Skeletal muscle satellite cell (primary cell): ENCODE measurements at regions not wholly inside any gene's neighbourhood (a gene's known extent, or its start where the extent isn't known, plus 50 kb on each side); places are given as distances from the start of the nearest gene placed in this dataset.

ENCODE experiments used
- H3K27me3 ChIP-seq: 2 replicates; pipeline ENCODE4 v1.7.0; 2013; ENCODE audit warnings: low read length; ENCODE audit not compliant: control insufficient read depth, insufficient read depth
- H3K36me3 ChIP-seq: 2 replicates; pipeline ENCODE4 v1.7.0; 2013; ENCODE audit warnings: mild to moderate bottlenecking, control low read depth, low read length; ENCODE audit not compliant: insufficient read depth
- H3K4me1 ChIP-seq: 2 replicates; pipeline ENCODE4 v1.7.0; 2013; ENCODE audit warnings: low read length; ENCODE audit not compliant: control insufficient read depth, insufficient read depth
- H3K4me2 ChIP-seq: 2 replicates; pipeline ENCODE4 v1.7.0; 2013; ENCODE audit warnings: mild to moderate bottlenecking, low read length
- H3K4me3 ChIP-seq: 2 replicates; pipeline ENCODE4 v1.7.0; 2013; ENCODE audit warnings: low read length
- H3K9ac ChIP-seq: 2 replicates; pipeline ENCODE4 v1.7.0; 2013; ENCODE audit warnings: mild to moderate bottlenecking, low read depth, low read length, moderate library complexity
- H3K9me3 ChIP-seq: replicated peaks from 2 replicates; pipeline ENCODE4 v1.7.0; 2013; ENCODE audit warnings: mild to moderate bottlenecking, control low read depth, low read length

DNA sequence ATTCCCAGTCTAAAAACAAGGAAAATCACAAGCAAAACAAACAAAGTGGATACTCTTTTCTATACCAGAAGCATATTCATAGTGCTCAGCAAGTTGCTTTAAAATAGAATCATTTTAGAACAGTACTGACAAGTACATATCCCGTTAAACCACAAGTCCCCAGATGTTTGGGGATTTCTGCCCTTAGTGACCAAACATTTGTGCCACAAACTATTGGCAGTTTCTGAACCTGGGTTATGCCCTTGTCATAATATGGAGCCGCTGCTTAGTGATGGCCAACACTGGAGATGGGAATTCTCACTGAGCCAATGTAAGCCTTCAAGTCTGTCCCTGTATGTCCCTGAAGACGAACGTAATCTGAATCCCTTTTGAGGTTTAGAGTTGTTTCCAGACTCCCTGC, 436.7 kb upstream of the JAG1 start:
- no peak overlapping the region for H3K4me2 ChIP-seq
- H3K4me1 ChIP-seq = peaks cover 8% of the 10 kb centered on the region
- no peak overlapping the region for H3K9ac ChIP-seq
- no peaks in the 10 kb centered on the region for H3K9me3 ChIP-seq
- H3K27me3 ChIP-seq = no peaks in the 10 kb centered on the region
- no peak overlapping the region for H3K4me3 ChIP-seq
- no peaks in the 10 kb centered on the region for H3K36me3 ChIP-seq

DNA sequence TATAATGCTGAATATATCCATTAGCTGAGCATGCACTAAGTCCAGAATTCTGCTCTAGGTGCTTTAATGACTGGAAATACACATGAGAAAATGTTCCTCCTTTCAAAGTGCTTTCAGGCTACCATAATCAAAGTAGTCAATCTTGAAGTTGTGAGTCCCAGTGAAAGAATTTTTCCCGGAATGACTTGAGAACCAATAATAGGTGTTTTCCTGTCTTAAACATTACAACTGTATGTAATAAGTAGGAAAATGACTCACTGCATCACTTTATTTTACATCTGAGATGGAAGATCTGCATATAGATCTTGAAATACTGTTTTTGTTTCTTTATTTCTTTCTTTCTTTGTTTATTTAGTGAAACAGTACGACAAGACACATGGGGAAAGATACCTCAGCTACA, 437.4 kb upstream of the JAG1 start:
- no peaks in the 10 kb centered on the region for H3K9me3 ChIP-seq

DNA sequence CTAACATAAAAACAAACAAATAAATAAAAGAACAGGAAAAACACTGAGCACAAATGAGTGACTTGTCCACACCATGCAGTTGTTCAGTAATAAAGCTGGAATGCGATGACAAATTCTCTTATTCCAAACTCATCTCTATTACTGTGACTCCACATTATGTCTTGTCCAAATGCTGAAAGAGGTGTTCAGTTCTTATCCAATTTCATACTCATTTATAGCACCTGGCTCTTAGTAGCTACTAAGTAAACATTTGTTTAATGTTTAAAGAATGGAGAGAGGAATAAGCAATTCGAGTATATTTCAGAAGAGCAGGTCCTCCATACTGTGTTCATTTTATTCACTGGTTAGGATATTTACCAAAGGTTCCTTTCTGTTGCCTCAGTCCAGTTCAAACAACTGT, 439.0 kb upstream of the JAG1 start:
- Histone ChIP-seq H3K4me1 (peaks cover 13% of the 10 kb centered on the region), H3K9me3 (no peaks in the 10 kb centered on the region), H3K4me3 (no peak overlapping the region), H3K27me3 (no peaks in the 10 kb centered on the region), H3K9ac (no peak overlapping the region), H3K36me3 (no peaks in the 10 kb centered on the region), H3K4me2 (no peak overlapping the region)

More for the DNA sequence above, 437.4 kb upstream of the JAG1 start:
- no peak overlapping the region for H3K4me3 ChIP-seq
- H3K27me3 ChIP-seq = no peaks in the 10 kb centered on the region
- peaks cover 8% of the 10 kb centered on the region for H3K4me1 ChIP-seq
- H3K4me2 ChIP-seq = no peak overlapping the region
- no peak overlapping the region for H3K9ac ChIP-seq
- H3K36me3 ChIP-seq = no peaks in the 10 kb centered on the region

DNA sequence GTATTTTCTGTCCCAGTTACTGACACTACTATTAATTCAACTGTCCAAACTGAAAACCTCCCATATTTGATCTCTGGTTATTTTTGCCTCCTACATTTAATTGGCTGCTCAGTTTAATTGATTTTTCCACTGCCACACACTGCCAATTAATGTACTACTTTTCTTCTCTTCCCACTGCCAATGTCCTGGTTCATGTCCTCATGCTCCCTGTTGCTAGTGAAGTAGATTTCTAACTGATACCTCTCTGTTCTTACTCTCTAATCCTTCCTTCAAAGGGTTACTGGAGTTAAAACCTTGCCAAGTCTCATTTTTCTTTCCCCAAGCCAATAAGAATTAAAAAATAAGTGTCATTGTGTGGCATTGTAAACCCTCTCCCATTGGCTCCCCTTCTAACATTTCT, 440.6 kb upstream of the JAG1 start:
- Histone ChIP-seq H3K4me3 (no peak overlapping the region), H3K9ac (no peak overlapping the region), H3K4me2 (no peak overlapping the region), H3K36me3 (no peaks in the 10 kb centered on the region), H3K4me1 (peaks cover 28% of the 10 kb centered on the region), H3K27me3 (no peaks in the 10 kb centered on the region), H3K9me3 (no peaks in the 10 kb centered on the region)

DNA sequence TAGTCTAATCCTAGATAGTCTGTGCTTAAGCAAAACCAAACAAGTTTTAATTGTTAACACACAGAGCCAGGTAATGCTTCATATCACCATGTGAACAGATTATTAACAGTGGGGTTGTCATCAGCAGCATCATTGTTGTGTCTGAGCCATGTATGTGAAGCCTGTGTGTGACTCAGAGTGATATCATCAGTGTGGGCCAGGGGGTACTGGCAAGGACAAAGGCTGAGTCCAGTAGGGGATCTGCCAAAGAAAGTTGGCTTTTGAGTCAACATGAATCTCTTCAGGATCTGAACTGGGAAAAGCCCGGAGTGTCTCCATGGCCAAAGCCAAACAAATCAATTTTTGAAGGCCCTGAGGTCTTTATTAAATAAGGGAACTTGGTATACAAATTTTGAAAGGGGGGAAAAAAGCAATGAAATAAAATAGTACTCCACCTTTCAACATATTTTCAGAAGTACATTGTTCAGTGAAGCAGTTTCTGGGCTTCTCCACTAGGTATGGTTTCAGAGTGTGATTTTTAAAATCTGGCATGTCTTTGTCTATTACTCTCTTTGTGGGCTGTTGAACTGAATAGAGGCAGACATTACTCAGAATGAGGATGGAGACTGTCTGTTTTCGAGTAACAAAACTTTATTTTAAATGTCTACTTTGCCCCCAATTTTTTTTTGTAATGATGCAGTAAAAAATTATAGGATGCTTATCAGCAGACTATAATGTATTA, 444.2 kb upstream of the JAG1 start:
- Histone ChIP-seq H3K4me3 (no peak overlapping the region), H3K9me3 (no peaks in the 10 kb centered on the region), H3K36me3 (no peaks in the 10 kb centered on the region), H3K27me3 (no peaks in the 10 kb centered on the region), H3K4me1 (peaks cover 23% of the 10 kb centered on the region), H3K4me2 (no peak overlapping the region), H3K9ac (no peak overlapping the region)

DNA sequence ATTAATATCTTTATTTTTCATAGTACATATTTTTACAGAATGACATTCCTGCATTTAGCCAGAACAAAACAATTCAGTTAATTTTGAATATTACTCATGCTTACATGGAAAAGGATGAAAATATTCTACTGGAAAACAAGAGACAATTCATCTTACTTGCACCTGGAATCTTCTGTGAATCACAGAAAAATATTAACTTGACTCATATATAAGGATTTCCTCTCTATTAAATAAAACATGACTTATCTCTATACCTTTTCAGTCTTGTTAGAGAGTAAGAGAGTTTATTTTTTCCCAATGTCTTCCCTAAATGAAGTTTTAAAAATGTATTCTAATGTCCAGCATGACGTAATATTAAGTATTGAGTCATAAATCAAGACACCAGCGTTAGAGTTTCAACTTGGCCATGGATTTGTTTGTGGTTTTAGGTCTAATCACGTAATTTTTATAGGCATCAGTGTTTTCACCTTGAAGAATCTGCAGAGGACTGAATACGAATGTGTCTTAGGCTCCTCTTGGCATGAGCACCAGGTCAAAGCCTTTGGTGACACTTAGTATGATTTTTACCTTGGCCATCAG, 445.1 kb upstream of the JAG1 start:
- H3K27me3 ChIP-seq = no peaks in the 10 kb centered on the region
- no peak overlapping the region for H3K4me3 ChIP-seq
- no peak overlapping the region for H3K4me2 ChIP-seq
- no peaks in the 10 kb centered on the region for H3K36me3 ChIP-seq
- H3K9ac ChIP-seq = no peak overlapping the region
- peaks cover 21% of the 10 kb centered on the region for H3K4me1 ChIP-seq
- H3K9me3 ChIP-seq = no peaks in the 10 kb centered on the region

DNA sequence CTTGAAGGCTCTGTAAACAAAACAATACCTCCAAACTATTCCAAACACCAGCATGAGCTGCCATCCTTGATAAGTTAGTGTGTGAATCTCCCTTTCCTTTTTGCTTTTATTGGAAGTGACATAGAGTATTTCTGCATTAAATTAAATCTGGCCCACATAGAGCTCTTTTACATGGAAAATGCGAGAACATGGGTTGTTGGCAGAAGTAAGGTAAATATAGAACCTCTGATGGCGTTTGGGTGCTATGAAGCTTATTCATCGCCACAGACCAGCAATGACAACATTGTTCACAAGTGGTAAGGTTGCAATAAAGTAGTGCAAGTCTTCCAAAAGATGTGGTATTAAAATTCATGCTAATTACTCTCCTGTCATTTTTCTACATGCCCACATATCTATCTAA, 445.8 kb upstream of the JAG1 start:
- Histone ChIP-seq H3K4me3 (no peak overlapping the region), H3K9me3 (no peaks in the 10 kb centered on the region), H3K36me3 (no peaks in the 10 kb centered on the region), H3K4me2 (no peak overlapping the region), H3K9ac (no peak overlapping the region), H3K4me1 (peaks cover 21% of the 10 kb centered on the region), H3K27me3 (no peaks in the 10 kb centered on the region)

DNA sequence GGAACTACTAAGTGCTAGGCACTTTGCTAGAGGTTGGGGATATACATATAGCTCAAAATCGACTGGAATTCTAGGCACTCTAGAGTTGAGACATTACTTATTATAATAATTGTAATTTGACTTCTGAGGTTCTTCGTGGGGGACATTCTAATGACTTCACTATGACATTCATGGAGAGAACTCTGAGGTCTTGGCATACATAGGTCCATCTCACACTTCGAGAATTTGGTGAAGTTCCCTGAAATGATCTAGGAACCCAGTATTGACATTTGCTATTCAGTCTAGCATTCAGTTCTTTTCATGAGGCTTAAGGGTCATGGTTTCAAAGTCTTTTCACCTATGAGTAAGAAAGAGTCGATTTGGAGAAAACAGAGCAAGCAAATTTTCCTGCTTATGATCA, 446.6 kb upstream of the JAG1 start:
- Histone ChIP-seq H3K27me3 (no peaks in the 10 kb centered on the region), H3K4me2 (no peak overlapping the region), H3K4me3 (no peak overlapping the region), H3K9me3 (no peaks in the 10 kb centered on the region), H3K36me3 (no peaks in the 10 kb centered on the region), H3K9ac (no peak overlapping the region), H3K4me1 (peaks cover 21% of the 10 kb centered on the region)

DNA sequence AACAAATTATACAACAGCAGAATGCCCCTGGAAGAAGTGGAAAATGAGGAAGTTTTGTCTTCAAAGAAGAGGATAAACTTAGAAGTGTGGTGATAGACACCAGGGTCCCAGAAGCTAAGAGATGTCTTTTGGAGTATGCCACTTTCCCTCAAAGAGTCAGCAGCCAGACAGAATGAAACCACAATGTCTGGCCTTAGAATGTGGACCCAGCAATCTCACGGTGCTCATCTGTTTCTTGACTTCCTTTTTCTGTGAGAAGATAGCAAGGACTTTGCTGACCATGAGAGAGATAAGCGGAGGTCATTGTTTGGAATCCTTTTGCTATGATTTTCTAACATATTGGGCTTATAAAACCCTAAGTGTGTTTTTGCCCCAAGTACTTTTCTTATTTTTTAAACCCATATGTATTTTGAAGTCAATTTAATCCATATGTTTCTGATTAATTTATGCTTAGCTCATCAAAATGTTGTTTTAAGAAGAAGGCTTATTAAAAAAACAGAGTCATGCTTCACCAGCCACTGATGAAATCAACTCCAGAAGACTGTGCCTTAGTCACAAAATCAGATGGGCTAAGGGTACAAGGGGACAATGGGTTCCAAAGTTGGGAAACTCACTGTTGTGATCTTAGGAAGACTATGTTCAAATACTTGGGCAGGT, 451.2 kb upstream of the JAG1 start:
- H3K4me3 ChIP-seq = no peak overlapping the region
- H3K4me2 ChIP-seq = no peak overlapping the region
- H3K9me3 ChIP-seq = no peaks in the 10 kb centered on the region
- no peaks in the 10 kb centered on the region for H3K27me3 ChIP-seq
- no peaks in the 10 kb centered on the region for H3K4me1 ChIP-seq
- H3K9ac ChIP-seq = no peak overlapping the region
- H3K36me3 ChIP-seq = no peaks in the 10 kb centered on the region

DNA sequence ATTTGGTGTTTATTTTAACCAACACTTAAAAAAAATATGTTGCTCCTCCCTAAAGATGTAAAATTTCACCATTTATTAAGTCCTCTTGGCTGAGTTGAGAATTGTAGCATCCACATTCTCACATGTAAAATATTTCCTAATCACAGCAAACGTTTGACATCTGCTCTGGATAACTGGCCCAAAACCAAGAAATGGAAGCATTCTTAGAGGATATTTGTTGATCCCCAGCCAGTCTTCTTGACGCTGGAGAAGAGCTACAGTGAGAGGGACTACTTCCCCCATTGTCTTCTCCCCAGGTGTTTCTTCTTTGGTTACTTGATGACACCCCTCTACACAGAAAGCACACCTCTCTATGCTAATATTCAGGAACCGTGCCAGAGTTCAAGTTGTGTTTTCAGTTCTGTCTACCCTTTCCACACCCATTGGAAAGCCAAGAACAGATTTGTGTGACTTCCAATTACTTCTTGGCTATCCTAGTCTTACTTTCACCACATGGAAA, 454.5 kb upstream of the JAG1 start:
- Histone ChIP-seq H3K9me3 (no peaks in the 10 kb centered on the region), H3K4me3 (no peak overlapping the region), H3K27me3 (no peaks in the 10 kb centered on the region), H3K36me3 (no peaks in the 10 kb centered on the region), H3K9ac (no peak overlapping the region), H3K4me2 (no peak overlapping the region), H3K4me1 (no peaks in the 10 kb centered on the region)

DNA sequence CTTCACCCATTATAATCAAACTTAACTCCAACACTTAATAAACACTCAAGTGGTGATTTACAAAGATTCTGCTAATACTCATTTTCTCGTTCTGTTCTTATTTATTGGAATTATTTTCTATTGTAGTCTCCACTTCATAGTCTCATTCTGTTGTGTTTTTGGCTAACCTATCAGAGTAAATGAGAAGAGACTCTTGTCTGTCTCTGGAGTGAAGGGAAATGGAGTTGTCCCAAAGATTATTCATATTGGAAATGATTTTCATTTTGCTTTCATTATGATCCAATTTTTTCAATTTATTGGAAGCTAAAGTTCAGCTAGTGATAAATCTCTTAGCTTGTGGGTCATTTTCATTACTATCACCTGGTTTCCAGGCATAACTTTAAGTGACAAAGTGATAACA, 454.9 kb upstream of the JAG1 start:
- H3K4me2 ChIP-seq = no peak overlapping the region

More for the DNA sequence above, 454.9 kb upstream of the JAG1 start:
- Histone ChIP-seq H3K9ac (no peak overlapping the region), H3K27me3 (no peaks in the 10 kb centered on the region), H3K4me1 (no peaks in the 10 kb centered on the region), H3K4me3 (no peak overlapping the region), H3K36me3 (no peaks in the 10 kb centered on the region), H3K9me3 (no peaks in the 10 kb centered on the region)
